H9 (cell line): ENCODE measurements at regions not wholly inside any gene's neighbourhood (a gene's known extent, or its start where the extent isn't known, plus 50 kb on each side); places are given as distances from the start of the nearest gene placed in this dataset.

Source experiments
- DNase-seq: peaks from one replicate; pipeline ENCODE4 v3.0.0-alpha.2; 2017
- H2AFZ ChIP-seq: one replicate; pipeline ENCODE4 v1.6.1; 2013; ENCODE audit warnings: mild to moderate bottlenecking, low read length, control low read depth, moderate library complexity
- H2AK5ac ChIP-seq: 2 replicates; pipeline ENCODE4 v1.6.1; 2013; ENCODE audit warnings: low read length, control low read depth, mixed read lengths; ENCODE audit not compliant: insufficient read length
- H2BK120ac ChIP-seq: one replicate; pipeline ENCODE4 v1.6.1; 2013; ENCODE audit warnings: low read depth, mild to moderate bottlenecking, low read length, control low read depth, inconsistent platforms; ENCODE audit not compliant: poor library complexity, severe bottlenecking
- H2BK12ac ChIP-seq: 2 replicates; pipeline ENCODE4 v1.6.1; 2013; ENCODE audit warnings: low read length, control low read depth, mixed read lengths, low read depth; ENCODE audit not compliant: insufficient read length
- H2BK15ac ChIP-seq: 2 replicates; pipeline ENCODE4 v1.6.1; 2013; ENCODE audit warnings: low read depth, low read length, control low read depth
- H2BK20ac ChIP-seq: one replicate; pipeline ENCODE4 v1.6.1; 2013; ENCODE audit warnings: low read depth, mild to moderate bottlenecking, low read length, control low read depth, inconsistent platforms; ENCODE audit not compliant: poor library complexity, severe bottlenecking
- H2BK5ac ChIP-seq: 2 replicates; pipeline ENCODE4 v1.6.1; 2013; ENCODE audit warnings: low read length, control low read depth, mixed read lengths; ENCODE audit not compliant: insufficient read length
- H3K14ac ChIP-seq: 2 replicates; pipeline ENCODE4 v1.6.1; 2013; ENCODE audit warnings: low read length, control low read depth; ENCODE audit not compliant: insufficient read depth
- H3K18ac ChIP-seq: 2 replicates; pipeline ENCODE4 v1.6.1; 2013; ENCODE audit warnings: low read depth, mild to moderate bottlenecking, mixed read lengths, low read length, control low read depth; ENCODE audit not compliant: insufficient read length
- H3K23ac ChIP-seq: 2 replicates; pipeline ENCODE4 v1.6.1; 2013; ENCODE audit warnings: low read length, control low read depth, mixed read lengths, low read depth; ENCODE audit not compliant: insufficient read length
- H3K23me2 ChIP-seq: 2 replicates; pipeline ENCODE4 v1.6.1; 2013; ENCODE audit warnings: low read depth, mild to moderate bottlenecking, mixed read lengths, low read length, control low read depth; ENCODE audit not compliant: insufficient read length, poor library complexity, severe bottlenecking
- H3K27ac ChIP-seq: 2 replicates; pipeline ENCODE4 v1.5.1; 2013; ENCODE audit warnings: low read length, control low read depth, mixed read lengths, low read depth; ENCODE audit not compliant: insufficient read length
- H3K27me3 ChIP-seq: 2 replicates; pipeline ENCODE4 v1.6.1; 2013; ENCODE audit warnings: low read length, control low read depth, inconsistent platforms; ENCODE audit not compliant: insufficient read depth
- H3K4ac ChIP-seq: 2 replicates; pipeline ENCODE4 v1.6.1; 2013; ENCODE audit warnings: low read depth, mild to moderate bottlenecking, control low read depth, inconsistent platforms, low read length, moderate library complexity
- H3K4me1 ChIP-seq: 2 replicates; pipeline ENCODE4 v1.6.1; 2013; ENCODE audit warnings: low read length, control low read depth, inconsistent platforms; ENCODE audit not compliant: insufficient read depth
- H3K4me2 ChIP-seq: 2 replicates; pipeline ENCODE4 v1.6.1; 2013; ENCODE audit warnings: low read length, control low read depth, mixed read lengths; ENCODE audit not compliant: insufficient read length, insufficient read depth
- H3K56ac ChIP-seq: 2 replicates; pipeline ENCODE4 v1.6.1; 2013; ENCODE audit warnings: low read depth, mild to moderate bottlenecking, mixed read lengths, low read length, control low read depth; ENCODE audit not compliant: insufficient read length
- H3K79me1 ChIP-seq: 2 replicates; pipeline ENCODE4 v1.6.1; 2013; ENCODE audit warnings: low read depth, mild to moderate bottlenecking, moderate library complexity, low read length, control low read depth, inconsistent platforms; ENCODE audit not compliant: insufficient read depth, poor library complexity, severe bottlenecking
- H3K79me2 ChIP-seq: 2 replicates; pipeline ENCODE4 v1.6.1; 2013; ENCODE audit warnings: low read length, control low read depth, inconsistent platforms; ENCODE audit not compliant: insufficient read depth
- H3K9ac ChIP-seq: 2 replicates; pipeline ENCODE4 v1.6.1; 2013; ENCODE audit warnings: low read length, control low read depth, mixed read lengths; ENCODE audit not compliant: insufficient read length; ENCODE audit errors: extremely low read depth
- H3K9me3 ChIP-seq: one replicate; pipeline ENCODE4 v1.6.1; 2013; ENCODE audit warnings: low read depth, low read length, inconsistent platforms; ENCODE audit not compliant: control insufficient read depth
- H3T11ph ChIP-seq: one replicate; pipeline ENCODE4 v1.6.1; 2013; ENCODE audit warnings: mild to moderate bottlenecking, low read length, control low read depth, inconsistent platforms
- H4K20me1 ChIP-seq: one replicate; pipeline ENCODE4 v1.6.1; 2013; ENCODE audit not compliant: control insufficient read depth, insufficient read length, insufficient read depth
- H4K5ac ChIP-seq: 2 replicates; pipeline ENCODE4 v1.6.1; 2013; ENCODE audit warnings: low read depth, mild to moderate bottlenecking, mixed read lengths, low read length, control low read depth; ENCODE audit not compliant: insufficient read length
- H4K8ac ChIP-seq: replicated peaks from 2 replicates; pipeline ENCODE4 v1.6.1; 2013; ENCODE audit warnings: low read length, control low read depth, mixed read lengths, low read depth; ENCODE audit not compliant: insufficient read length
- H4K91ac ChIP-seq: 2 replicates; pipeline ENCODE4 v1.6.1; 2013; ENCODE audit warnings: low read depth, mild to moderate bottlenecking, moderate library complexity, mixed read lengths, low read length, control low read depth; ENCODE audit not compliant: insufficient read length
- H3K27ac Mint-ChIP-seq, 3 experiments: 2 replicates in 2 of 3; 3 replicates in 1 of 3; pipeline ENCODE4 v1.8.0; 2020 to 2021; ENCODE audit warnings: mixed read lengths in 3 of 3, mild to moderate bottlenecking in 1 of 3, moderate library complexity in 1 of 3
- H3K27me3 Mint-ChIP-seq: 2 replicates; pipeline ENCODE4 v1.8.0; 2021; ENCODE audit warnings: low read depth, mild to moderate bottlenecking, moderate library complexity, mixed read lengths
- H3K36me3 Mint-ChIP-seq, 3 experiments: 2 replicates in 2 of 3; 3 replicates in 1 of 3; pipeline ENCODE4 v1.8.0; 2020 to 2021; ENCODE audit warnings: low read depth in 3 of 3, mixed read lengths in 3 of 3; ENCODE audit not compliant: insufficient read depth in 1 of 3
- H3K4me1 Mint-ChIP-seq, 2 experiments: 2 replicates each; pipeline ENCODE4 v1.8.0; 2020; ENCODE audit warnings: mixed read lengths in 2 of 2
- H3K4me3 Mint-ChIP-seq, 2 experiments: 2 replicates in 1 of 2; 3 replicates in 1 of 2; pipeline ENCODE4 v1.8.0; 2020 to 2021; ENCODE audit warnings: mild to moderate bottlenecking in 2 of 2, mixed read lengths in 2 of 2, moderate library complexity in 1 of 2
- H3K9me3 Mint-ChIP-seq, 2 experiments: 2 replicates in 1 of 2; 3 replicates in 1 of 2; pipeline ENCODE4 v1.8.0; 2020; ENCODE audit warnings: mild to moderate bottlenecking in 2 of 2, mixed read lengths in 2 of 2, moderate library complexity in 1 of 2
- WGBS: extraction: QIAGEN DNeasy Blood & Tissue Kit; methylation state at CpG from one replicate; pipeline ENCODE4 v1.1.7; 2013; ENCODE audit warnings: missing lambda C conversion rate, low lambda C conversion rate, mixed read lengths; ENCODE audit not compliant: insufficient read length; ENCODE audit errors: extremely low coverage; 5-methylcytosine and 5-hydroxymethylcytosine counted together
- TF ChIP-seq, protein P1 (sequence below): fragments of 200-600 bp; sonication (generic); conservative IDR thresholded peaks from 3 replicates; pipeline ENCODE4 v1.8.0; 2021; ENCODE audit warnings: antibody characterized with exemption, mild to moderate bottlenecking

DNA sequence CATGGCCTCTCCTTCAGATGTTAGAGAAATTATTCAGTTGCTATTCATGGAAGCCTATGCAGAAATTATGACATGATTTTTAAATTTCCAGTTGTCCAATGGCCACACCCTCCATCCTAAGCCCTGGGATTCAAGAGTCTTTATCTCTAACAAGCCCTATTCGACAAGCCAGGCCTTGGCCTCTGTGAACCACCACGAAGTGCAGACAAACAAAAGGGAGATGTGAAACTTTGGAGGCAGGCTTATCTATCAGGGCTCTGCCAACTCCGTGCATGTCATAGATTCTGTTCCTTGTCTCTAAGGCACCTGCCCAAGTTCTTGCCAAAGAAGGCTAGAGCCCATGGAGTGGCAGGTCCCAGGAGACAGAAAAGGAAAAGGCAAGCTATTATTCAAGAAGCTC is 212.4 kb upstream of the ADAMTS9 start:
- Histone ChIP-seq H3K4ac (no peak overlapping the region), H3K4me2 (no peak overlapping the region), H3K14ac (no peak overlapping the region), H3K18ac (no peak overlapping the region), H3K23me2 (no peaks in the 10 kb centered on the region), H4K20me1 (no peaks in the 10 kb centered on the region), H2BK120ac (no peak overlapping the region), H2AFZ (no peak overlapping the region), H3K9ac (no peak overlapping the region), H3K9me3 (no peaks in the 10 kb centered on the region), H2BK15ac (no peak overlapping the region), H2AK5ac (no peak overlapping the region), H3K27me3 (no peaks in the 10 kb centered on the region), H4K8ac (no peak overlapping the region), H3K79me2 (0 out of 2 replicates have a peak, but pooled peaks cover 1% of the 10 kb centered on the region), H3K27ac (no peak overlapping the region), H3K79me1 (no peaks in the 10 kb centered on the region), H4K91ac (no peak overlapping the region), H4K5ac (no peak overlapping the region), H2BK5ac (no peak overlapping the region), H2BK20ac (no peak overlapping the region), H3K23ac (no peak overlapping the region), H3T11ph (no peak overlapping the region), H2BK12ac (no peak overlapping the region), H3K4me1 (no peaks in the 10 kb centered on the region), H3K56ac (no peak overlapping the region)
- no peak overlapping the region for H3K4me3 Mint-ChIP-seq
- no CpG with 5 or more reads among the region's 3 CpGs for WGBS
- H3K4me1 Mint-ChIP-seq = peaks cover 20 to 27% of the 10 kb centered on the region in 2 experiments
- no peaks in the 10 kb centered on the region for H3K9me3 Mint-ChIP-seq
- H3K27ac Mint-ChIP-seq = no peak overlapping the region
- DNase-seq = no peak
- no peaks in the 10 kb centered on the region for H3K36me3 Mint-ChIP-seq
- no peaks in the 10 kb centered on the region for H3K27me3 Mint-ChIP-seq
- TF ChIP-seq, protein P1, sequence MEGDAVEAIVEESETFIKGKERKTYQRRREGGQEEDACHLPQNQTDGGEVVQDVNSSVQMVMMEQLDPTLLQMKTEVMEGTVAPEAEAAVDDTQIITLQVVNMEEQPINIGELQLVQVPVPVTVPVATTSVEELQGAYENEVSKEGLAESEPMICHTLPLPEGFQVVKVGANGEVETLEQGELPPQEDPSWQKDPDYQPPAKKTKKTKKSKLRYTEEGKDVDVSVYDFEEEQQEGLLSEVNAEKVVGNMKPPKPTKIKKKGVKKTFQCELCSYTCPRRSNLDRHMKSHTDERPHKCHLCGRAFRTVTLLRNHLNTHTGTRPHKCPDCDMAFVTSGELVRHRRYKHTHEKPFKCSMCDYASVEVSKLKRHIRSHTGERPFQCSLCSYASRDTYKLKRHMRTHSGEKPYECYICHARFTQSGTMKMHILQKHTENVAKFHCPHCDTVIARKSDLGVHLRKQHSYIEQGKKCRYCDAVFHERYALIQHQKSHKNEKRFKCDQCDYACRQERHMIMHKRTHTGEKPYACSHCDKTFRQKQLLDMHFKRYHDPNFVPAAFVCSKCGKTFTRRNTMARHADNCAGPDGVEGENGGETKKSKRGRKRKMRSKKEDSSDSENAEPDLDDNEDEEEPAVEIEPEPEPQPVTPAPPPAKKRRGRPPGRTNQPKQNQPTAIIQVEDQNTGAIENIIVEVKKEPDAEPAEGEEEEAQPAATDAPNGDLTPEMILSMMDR = no peak
